ENCODE measurements at regions not wholly inside any gene's neighbourhood (a gene's known extent, or its start where the extent isn't known, plus 50 kb on each side); places are given as distances from the start of the nearest gene placed in this dataset.

GRCh38 chr11:11681536-11681935, 59.7 kb upstream of the GALNT18 start:
- intact Hi-C loops (cut with DNase I): no loop called here
- Histone ChIP-seq H3K9me3 (peaks cover 0 to 7% (median 0%) of the 10 kb centered on the region in 12 donors), H3K36me3 (no peaks in the 10 kb centered on the region), H3K27me3 (no peaks in the 10 kb centered on the region), H3K27ac (no peak overlapping the region), H3K4me3 (no peak overlapping the region), H3K4me1 (peaks cover 0 to 14% (median 0%) of the 10 kb centered on the region in 12 donors)
- DNase-seq (no peak), ATAC-seq (no peak)
- TF ChIP-seq CTCF (IDR thresholded peaks at IDR 0.05) (no peak), POLR2A (IDR thresholded peaks at IDR 0.05) (no peak)

- H3K27me3 ChIP-seq: no peaks in the 10 kb centered on the region
- H3K36me3 ChIP-seq: no peaks in the 10 kb centered on the region
- 44 to 51% (median 47%) methylated on average over 5 of the region's 5 CpGs for WGBS, 4 donors
- peaks cover 0 to 14% (median 0%) of the 10 kb centered on the region in 12 donors for H3K4me1 ChIP-seq
- DNase-seq: no peak
- no peaks in the 10 kb centered on the region for H3K9me3 ChIP-seq
- peak in 3 of 4 donors; percentile 52 to 62 (median 57) for ATAC-seq
- intact Hi-C loops (cut with DNase I): no loop called here
- H3K27ac ChIP-seq: no peak overlapping the region
- no peak for TF ChIP-seq CTCF (IDR thresholded peaks at IDR 0.05)
- no peak for TF ChIP-seq POLR2A (IDR thresholded peaks at IDR 0.05)
- no peak overlapping the region for H3K4me3 ChIP-seq
Observed at GRCh38 chr11:11677672-11678356, 56.0 kb upstream of the GALNT18 start.

- intact Hi-C loops (cut with DNase I): no loop called here
- no peaks in the 10 kb centered on the region for H3K36me3 ChIP-seq
- H3K4me3 ChIP-seq: no peak overlapping the region
- no peaks in the 10 kb centered on the region for H3K27me3 ChIP-seq
- ATAC-seq: no peak
- TF ChIP-seq POLR2A (IDR thresholded peaks at IDR 0.05) (no peak), CTCF (IDR thresholded peaks at IDR 0.05) (no peak)
- DNase-seq: no peak
- H3K4me1 ChIP-seq: peaks cover 0 to 15% (median 0%) of the 10 kb centered on the region in 12 donors
- 82 to 88% (median 85%) methylated on average over 4 of the region's 4 CpGs for WGBS, 4 donors
- H3K27ac ChIP-seq: no peak overlapping the region
- H3K9me3 ChIP-seq: no peaks in the 10 kb centered on the region
Observed at GRCh38 chr11:11675671-11676181, 53.9 kb upstream of the GALNT18 start.

- Histone ChIP-seq H3K27ac (no peak overlapping the region), H3K27me3 (no peaks in the 10 kb centered on the region), H3K4me1 (peaks cover 0 to 16% (median 0%) of the 10 kb centered on the region in 12 donors), H3K9me3 (no peaks in the 10 kb centered on the region), H3K4me3 (no peak overlapping the region), H3K36me3 (no peaks in the 10 kb centered on the region)
- intact Hi-C loops (cut with DNase I): no loop called here
- WGBS, 4 donors: 66 to 82% (median 74%) methylated on average over 8 of the region's 8 CpGs
- TF ChIP-seq CTCF (IDR thresholded peaks at IDR 0.05) (no peak), POLR2A (IDR thresholded peaks at IDR 0.05) (no peak)
- DNase-seq (no peak), ATAC-seq (no peak)
Observed at GRCh38 chr11:11672789-11673188, 51.0 kb upstream of the GALNT18 start.
